GM12872 (cell line): ENCODE measurements at regions not wholly inside any gene's neighbourhood (a gene's known extent, or its start where the extent isn't known, plus 50 kb on each side); places are given as distances from the start of the nearest gene placed in this dataset.

Experiments
- TF ChIP-seq, protein P1 (sequence below): IDR thresholded peaks from 3 replicates; pipeline ENCODE4 v1.5.1; 2011; ENCODE audit warnings: low read depth, mild to moderate bottlenecking, low read length, moderate library complexity; ENCODE audit not compliant: insufficient read depth

DNA sequence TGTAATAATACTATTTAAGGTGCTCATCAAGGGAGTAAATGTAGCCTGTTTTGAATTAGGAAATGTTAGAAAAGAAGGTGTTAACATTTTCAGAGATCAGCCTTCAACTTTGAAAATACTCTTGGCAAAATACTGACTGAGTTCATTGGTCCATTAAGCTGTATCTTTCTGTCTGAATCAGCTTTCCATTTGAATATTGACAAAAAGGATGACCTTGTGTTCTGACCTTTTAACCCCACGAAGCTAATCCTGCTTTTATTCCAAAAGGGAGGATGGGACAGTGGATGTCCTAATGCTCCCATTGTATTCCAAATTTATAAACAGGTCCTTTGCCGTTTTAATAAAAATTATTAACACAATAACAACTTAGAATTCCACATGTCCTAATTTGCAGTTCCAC, 259.7 kb upstream of the NRIP1 start:
- TF ChIP-seq, protein P1, sequence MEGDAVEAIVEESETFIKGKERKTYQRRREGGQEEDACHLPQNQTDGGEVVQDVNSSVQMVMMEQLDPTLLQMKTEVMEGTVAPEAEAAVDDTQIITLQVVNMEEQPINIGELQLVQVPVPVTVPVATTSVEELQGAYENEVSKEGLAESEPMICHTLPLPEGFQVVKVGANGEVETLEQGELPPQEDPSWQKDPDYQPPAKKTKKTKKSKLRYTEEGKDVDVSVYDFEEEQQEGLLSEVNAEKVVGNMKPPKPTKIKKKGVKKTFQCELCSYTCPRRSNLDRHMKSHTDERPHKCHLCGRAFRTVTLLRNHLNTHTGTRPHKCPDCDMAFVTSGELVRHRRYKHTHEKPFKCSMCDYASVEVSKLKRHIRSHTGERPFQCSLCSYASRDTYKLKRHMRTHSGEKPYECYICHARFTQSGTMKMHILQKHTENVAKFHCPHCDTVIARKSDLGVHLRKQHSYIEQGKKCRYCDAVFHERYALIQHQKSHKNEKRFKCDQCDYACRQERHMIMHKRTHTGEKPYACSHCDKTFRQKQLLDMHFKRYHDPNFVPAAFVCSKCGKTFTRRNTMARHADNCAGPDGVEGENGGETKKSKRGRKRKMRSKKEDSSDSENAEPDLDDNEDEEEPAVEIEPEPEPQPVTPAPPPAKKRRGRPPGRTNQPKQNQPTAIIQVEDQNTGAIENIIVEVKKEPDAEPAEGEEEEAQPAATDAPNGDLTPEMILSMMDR: no peak

- TF ChIP-seq, protein P1: no peak
Measured at GRCh38 chr21:15326032-15326867, 261.4 kb upstream of the NRIP1 start.

GRCh38 chr21:15327637-15328265, 263.0 kb upstream of the NRIP1 start:
- TF ChIP-seq, protein P1: no peak

DNA sequence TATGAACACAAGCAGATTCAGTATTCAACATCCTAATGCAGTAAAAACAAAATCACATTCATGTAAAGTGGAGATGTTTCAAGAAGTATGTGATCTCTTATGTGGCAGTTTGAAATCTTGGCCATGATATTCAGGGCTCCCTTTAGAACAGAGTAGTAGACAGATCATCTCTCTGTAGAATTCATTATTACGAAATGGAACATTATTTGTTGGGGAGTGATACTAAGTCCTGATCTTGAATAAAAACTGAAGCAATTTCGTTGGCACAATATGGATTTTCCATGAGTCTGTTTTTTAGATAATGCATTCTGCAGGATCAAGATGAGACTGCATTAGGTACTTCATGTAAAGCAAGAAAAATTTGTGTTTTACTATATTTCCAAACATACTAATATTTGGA, 264.4 kb upstream of the NRIP1 start:
- TF ChIP-seq, protein P1: no peak

DNA sequence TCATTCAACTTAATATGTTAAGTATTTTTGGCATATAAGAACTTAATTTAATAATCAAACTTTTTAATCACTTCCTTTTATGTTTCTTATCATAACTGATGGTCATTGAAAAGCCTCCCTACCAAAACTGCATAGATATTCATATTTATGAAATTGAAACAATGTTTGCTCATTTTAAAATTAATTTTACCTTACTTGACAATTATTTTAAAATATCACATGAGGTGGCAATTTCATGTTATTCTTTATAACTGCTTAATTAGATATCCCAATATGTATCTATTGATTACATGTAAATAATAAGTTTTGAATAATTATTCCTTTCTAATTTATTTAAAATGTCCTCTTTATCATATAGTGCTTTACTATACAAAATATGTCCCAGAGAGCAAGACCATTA, 266.1 kb upstream of the NRIP1 start:
- TF ChIP-seq, protein P1: no peak

GRCh38 chr21:15332572-15332971, 267.8 kb upstream of the NRIP1 start:
- TF ChIP-seq, protein P1: no peak

- TF ChIP-seq, protein P1: no peak
Measured at GRCh38 chr21:15333136-15333710, 268.4 kb upstream of the NRIP1 start.
